ENCODE measurements at regions not wholly inside any gene's neighbourhood (a gene's known extent, or its start where the extent isn't known, plus 50 kb on each side); places are given as distances from the start of the nearest gene placed in this dataset.

DNA sequence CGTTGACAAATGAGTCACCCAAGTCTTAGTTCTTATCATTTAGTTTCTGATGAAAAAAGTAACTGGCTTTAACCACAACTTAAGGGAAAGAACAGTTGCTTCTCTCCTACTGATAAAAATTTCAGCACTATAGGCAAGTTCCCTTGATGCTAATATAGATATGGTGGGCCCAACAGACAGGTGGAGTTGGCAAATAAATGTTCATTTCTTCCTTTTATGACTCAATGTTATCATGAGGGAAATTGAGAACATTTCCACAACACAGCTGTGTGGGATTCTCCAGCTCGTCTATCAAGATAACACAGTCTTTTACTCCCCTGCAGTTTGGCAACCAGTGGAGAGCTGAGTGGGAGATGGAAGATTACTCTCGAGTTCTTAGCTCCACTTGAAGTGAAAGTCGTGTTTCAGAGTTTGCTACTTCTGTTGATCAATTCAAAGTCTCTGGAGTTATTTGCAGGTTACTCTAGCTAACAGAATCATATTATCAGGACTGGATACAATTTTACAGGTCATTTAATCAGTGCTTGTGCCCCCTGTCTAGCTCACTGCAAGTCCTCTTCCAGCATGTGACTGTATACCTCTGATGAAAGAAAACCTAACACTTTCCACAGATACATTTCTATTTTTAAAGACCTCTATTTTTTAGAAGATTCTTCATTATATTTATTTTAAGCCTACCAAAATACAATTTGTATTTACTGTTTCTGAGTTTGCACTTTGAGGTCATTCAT, 270.6 kb upstream of the GK2 start:
- POLR2A ChIA-PET (ENCODE audit: unreplicated experiment), result no interaction called here

More for the DNA sequence above, 270.6 kb upstream of the GK2 start:
- peak; percentile 25 for DNase-seq
- H3K9me3 ChIP-seq (ENCODE audit: control insufficient read depth, insufficient read depth, low read length), result no peaks in the 10 kb centered on the region
- CTCF ChIA-PET, result interaction anchor here (0.8 kb wide), 1 partner anchor 555 kb away, joined by 5 read pairs; no protein-coding TSS in a partner anchor
- H2AK9ac ChIP-seq (replicated peaks; ENCODE audit: low read depth, low read length, poor library complexity), result no peak overlapping the region
- H3K9ac ChIP-seq (ENCODE audit: low read depth, low read length), result no peak overlapping the region
- no TSS peak for BruUV-seq (replicated peaks)
- no peak overlapping the region for H2BK20ac ChIP-seq (ENCODE audit: low read depth, low read length)
- no peak overlapping the region for H2BK120ac ChIP-seq (ENCODE audit: low read depth, low read length)
- H3K23ac ChIP-seq (ENCODE audit: low read depth, low read length), result no peak overlapping the region
- H3K56ac ChIP-seq (ENCODE audit: extremely low read depth, insufficient read depth, low read length), result no peak overlapping the region
- in situ Hi-C loops (cut with MboI; ENCODE audit: low sequenced_read_pairs) (no loop called here), dilution Hi-C loops (cut with HindIII; ENCODE audit: low sequenced_read_pairs, unreplicated experiment) (no loop called here), intact Hi-C loops (cut with micrococcal nuclease) (no loop called here)
- no peak overlapping the region for H4K8ac ChIP-seq (ENCODE audit: low read depth in 2 of 2, low read length in 2 of 2)
- no peak for TF ChIP-seq RFX5 (IDR thresholded peaks at IDR 0.05; ENCODE audit: low read depth, low read length)
- H2AK5ac ChIP-seq (ENCODE audit: low read depth, low read length), result no peak overlapping the region
- no peaks in the 10 kb centered on the region for H3K27me3 ChIP-seq (ENCODE audit: control insufficient read depth, insufficient read depth, low read length)
- H3K4ac ChIP-seq (ENCODE audit: low read depth, low read length), result no peak overlapping the region
- H3K36me3 ChIP-seq (ENCODE audit: control insufficient read depth, insufficient read depth, low read length), result no peaks in the 10 kb centered on the region
- no peak overlapping the region for H3K4me3 ChIP-seq (ENCODE audit: insufficient read depth, low read depth, low read length)
- no peak overlapping the region for H3K18ac ChIP-seq (ENCODE audit: low read depth, low read length)
- H2AFZ ChIP-seq (replicated peaks; ENCODE audit: low read length, poor library complexity), result no peak overlapping the region
- H3K9me1 ChIP-seq (ENCODE audit: insufficient read depth, low read length), result peaks cover 7% of the 10 kb centered on the region
- H4K91ac ChIP-seq (ENCODE audit: insufficient read depth, low read depth, low read length), result no peak overlapping the region
- no peak overlapping the region for H3K27ac ChIP-seq (ENCODE audit: insufficient read depth, low read length)
- no peak overlapping the region for H3K14ac ChIP-seq (replicated peaks; ENCODE audit: low read depth, low read length)
- H3K4me2 ChIP-seq (ENCODE audit: low read depth, low read length), result no peak overlapping the region
- H2BK15ac ChIP-seq (ENCODE audit: low read depth, low read length), result no peak overlapping the region
- no CpG with 5 or more reads among the region's 4 CpGs for WGBS, 2 experiments (ENCODE audit: extremely low coverage in 2 of 2, insufficient read length in 1 of 2)
- H3K79me1 ChIP-seq (ENCODE audit: low read depth in 1 of 2, low read length in 2 of 2), result no peaks in the 10 kb centered on the region
- no peaks in the 10 kb centered on the region for H4K20me1 ChIP-seq (ENCODE audit: insufficient read depth, low read length)
- no peak overlapping the region for H4K5ac ChIP-seq (ENCODE audit: low read depth, low read length)
- H3K4me1 ChIP-seq (ENCODE audit: control insufficient read depth, insufficient read depth, low read length), result peaks cover 9% of the 10 kb centered on the region
- H2BK5ac ChIP-seq (ENCODE audit: low read depth, low read length, poor library complexity, severe bottlenecking), result no peak overlapping the region
- ATAC-seq (ENCODE audit: low read depth), result no peak; the same call in 1 of the 2 replicates

Data from IMR-90 (cell line).